NCI-H774 (cell line): ENCODE measurements at regions not wholly inside any gene's neighbourhood (a gene's known extent, or its start where the extent isn't known, plus 50 kb on each side); places are given as distances from the start of the nearest gene placed in this dataset.

Source experiments
- DNase-seq: peaks from one replicate; lab custom pipeline; 2025; lab: John Stamatoyannopoulos, UW

GRCh38 chr11:109165035-109165434, 257.0 kb upstream of the C11orf87 start:
- no peak for DNase-seq

- no peak for DNase-seq
Measured at GRCh38 chr11:109166441-109166840, 255.5 kb upstream of the C11orf87 start.

- no peak for DNase-seq
Measured at GRCh38 chr11:109173504-109173903, 248.5 kb upstream of the C11orf87 start.

- DNase-seq, result no peak
Measured at GRCh38 chr11:109184376-109184775, 237.6 kb upstream of the C11orf87 start.

- no peak for DNase-seq
Measured at GRCh38 chr11:109192864-109193263, 229.1 kb upstream of the C11orf87 start.

GRCh38 chr11:109193880-109194279, 228.1 kb upstream of the C11orf87 start:
- DNase-seq, result no peak

GRCh38 chr11:109196016-109196415, 226.0 kb upstream of the C11orf87 start:
- DNase-seq, result no peak

GRCh38 chr11:109197656-109198055, 224.3 kb upstream of the C11orf87 start:
- no peak for DNase-seq

- no peak for DNase-seq
Measured at GRCh38 chr11:109203176-109203575, 218.8 kb upstream of the C11orf87 start.

GRCh38 chr11:109205312-109205711, 216.7 kb upstream of the C11orf87 start:
- no peak for DNase-seq

GRCh38 chr11:109208121-109208520, 213.9 kb upstream of the C11orf87 start:
- no peak for DNase-seq

GRCh38 chr11:109209572-109209971, 212.4 kb upstream of the C11orf87 start:
- DNase-seq, result no peak

- DNase-seq, result no peak
Measured at GRCh38 chr11:109221190-109221589, 200.8 kb upstream of the C11orf87 start.

- DNase-seq, result no peak
Measured at GRCh38 chr11:109222761-109223160, 199.2 kb upstream of the C11orf87 start.

GRCh38 chr11:109223451-109223850, 198.5 kb upstream of the C11orf87 start:
- DNase-seq, result no peak

- no peak for DNase-seq
Measured at GRCh38 chr11:109229682-109230081, 192.3 kb upstream of the C11orf87 start.

GRCh38 chr11:109236188-109236587, 185.8 kb upstream of the C11orf87 start:
- DNase-seq, result no peak

GRCh38 chr11:109236696-109237095, 185.3 kb upstream of the C11orf87 start:
- DNase-seq, result no peak

GRCh38 chr11:109237636-109238035, 184.4 kb upstream of the C11orf87 start:
- no peak for DNase-seq

GRCh38 chr11:109241988-109242536, 179.9 kb upstream of the C11orf87 start:
- no peak for DNase-seq

- no peak for DNase-seq
Measured at GRCh38 chr11:109247071-109247470, 174.9 kb upstream of the C11orf87 start.

- DNase-seq, result no peak
Measured at GRCh38 chr11:109249597-109249996, 172.4 kb upstream of the C11orf87 start.

- no peak for DNase-seq
Measured at GRCh38 chr11:109251230-109251629, 170.8 kb upstream of the C11orf87 start.

- no peak for DNase-seq
Measured at GRCh38 chr11:109264128-109264527, 157.9 kb upstream of the C11orf87 start.
